K562 (cell line): ENCODE measurements at regions not wholly inside any gene's neighbourhood (a gene's known extent, or its start where the extent isn't known, plus 50 kb on each side); places are given as distances from the start of the nearest gene placed in this dataset.

Source experiments
- ATF4 ChIP-seq: fragments of 450-650 bp; formaldehyde crosslinking; IDR thresholded peaks from 2 replicates; pipeline ENCODE4 v1.4.0; 2022; ENCODE audit warnings: mild to moderate bottlenecking, moderate library complexity
- CTCF ChIP-seq, 3 experiments: IDR thresholded peaks in 2 of 3; conservative IDR thresholded peaks in 1 of 3; 2 replicates each; pipeline ENCODE4 v1.5.1; 2011 to 2012; ENCODE audit warnings: low read length in 3 of 3, mild to moderate bottlenecking in 3 of 3, control low read depth in 2 of 3, improper control_type of control experiment in 1 of 3, inconsistent platforms in 1 of 3, low read depth in 1 of 3, mixed read lengths in 1 of 3, moderate library complexity in 1 of 3; ENCODE audit not compliant: insufficient read depth in 2 of 3
- KLF6 ChIP-seq: fragments of 250-450 bp; sonication (Bioruptor Pico); IDR thresholded peaks from 2 replicates; pipeline ENCODE4 v1.4.0; 2020; ENCODE audit warnings: mild to moderate bottlenecking, moderate library complexity, borderline replicate concordance
- RUNX1 ChIP-seq: sonication (generic); IDR thresholded peaks from 2 replicates; pipeline ENCODE4 v1.6.1; 2016; ENCODE audit warnings: antibody characterized with exemption, low read depth
- ZFX ChIP-seq: sonication (generic); formaldehyde crosslinking; IDR thresholded peaks from 2 replicates; pipeline ENCODE4 v1.8.0; 2022; ENCODE audit warnings: mild to moderate bottlenecking, missing genetic modification reagents, moderate library complexity
- ZNF644 ChIP-seq: fragments of 200-800 bp; sonication (Bioruptor generic); IDR thresholded peaks from 2 replicates; pipeline ENCODE4 v1.6.1; 2016; ENCODE audit warnings: low read depth, missing genetic modification characterization, missing compliant biosample characterization
- TF ChIP-seq, protein P1 (sequence below), 3 experiments: fragments of 200-800 bp in 1 of 3; fragments of 250-450 bp in 1 of 3; fragments of 450-650 bp in 1 of 3; sonication (Bioruptor Pico) in 1 of 3; sonication (Bioruptor generic) in 1 of 3; formaldehyde crosslinking in 1 of 3; IDR thresholded peaks; 2 replicates each; pipeline versions ENCODE4 v1.6.1 to v1.8.0; 2016 to 2022; ENCODE audit warnings: mild to moderate bottlenecking in 2 of 3, missing genetic modification characterization in 2 of 3, missing compliant biosample characterization in 1 of 3, moderate library complexity in 1 of 3
- TF ChIP-seq, protein P2 (sequence below), 2 experiments: fragments of 450-650 bp; formaldehyde crosslinking in 1 of 2; IDR thresholded peaks; 2 replicates each; pipeline versions ENCODE4 v1.4.0 to v1.6.1; 2014 to 2020; ENCODE audit warnings: mild to moderate bottlenecking in 2 of 2, borderline replicate concordance in 1 of 2, low read depth in 1 of 2
- TF ChIP-seq, protein P3 (sequence below): IDR thresholded peaks from 2 replicates; pipeline ENCODE4 v1.6.1; 2011; ENCODE audit warnings: borderline replicate concordance, low read depth, mild to moderate bottlenecking, moderate library complexity, low read length; ENCODE audit not compliant: insufficient read depth, poor library complexity, severe bottlenecking

- TF ChIP-seq ZFX (CRISPR knock-in tag): no peak
- TF ChIP-seq, protein P1, sequence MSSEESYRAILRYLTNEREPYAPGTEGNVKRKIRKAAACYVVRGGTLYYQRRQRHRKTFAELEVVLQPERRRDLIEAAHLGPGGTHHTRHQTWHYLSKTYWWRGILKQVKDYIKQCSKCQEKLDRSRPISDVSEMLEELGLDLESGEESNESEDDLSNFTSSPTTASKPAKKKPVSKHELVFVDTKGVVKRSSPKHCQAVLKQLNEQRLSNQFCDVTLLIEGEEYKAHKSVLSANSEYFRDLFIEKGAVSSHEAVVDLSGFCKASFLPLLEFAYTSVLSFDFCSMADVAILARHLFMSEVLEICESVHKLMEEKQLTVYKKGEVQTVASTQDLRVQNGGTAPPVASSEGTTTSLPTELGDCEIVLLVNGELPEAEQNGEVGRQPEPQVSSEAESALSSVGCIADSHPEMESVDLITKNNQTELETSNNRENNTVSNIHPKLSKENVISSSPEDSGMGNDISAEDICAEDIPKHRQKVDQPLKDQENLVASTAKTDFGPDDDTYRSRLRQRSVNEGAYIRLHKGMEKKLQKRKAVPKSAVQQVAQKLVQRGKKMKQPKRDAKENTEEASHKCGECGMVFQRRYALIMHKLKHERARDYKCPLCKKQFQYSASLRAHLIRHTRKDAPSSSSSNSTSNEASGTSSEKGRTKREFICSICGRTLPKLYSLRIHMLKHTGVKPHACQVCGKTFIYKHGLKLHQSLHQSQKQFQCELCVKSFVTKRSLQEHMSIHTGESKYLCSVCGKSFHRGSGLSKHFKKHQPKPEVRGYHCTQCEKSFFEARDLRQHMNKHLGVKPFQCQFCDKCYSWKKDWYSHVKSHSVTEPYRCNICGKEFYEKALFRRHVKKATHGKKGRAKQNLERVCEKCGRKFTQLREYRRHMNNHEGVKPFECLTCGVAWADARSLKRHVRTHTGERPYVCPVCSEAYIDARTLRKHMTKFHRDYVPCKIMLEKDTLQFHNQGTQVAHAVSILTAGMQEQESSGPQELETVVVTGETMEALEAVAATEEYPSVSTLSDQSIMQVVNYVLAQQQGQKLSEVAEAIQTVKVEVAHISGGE (CRISPR knock-in tag; IDR thresholded peaks at IDR 0.05): no peak
- no peak for TF ChIP-seq ZNF644 (tag)
- TF ChIP-seq KLF6 (CRISPR knock-in tag): no peak
- TF ChIP-seq, protein P2, sequence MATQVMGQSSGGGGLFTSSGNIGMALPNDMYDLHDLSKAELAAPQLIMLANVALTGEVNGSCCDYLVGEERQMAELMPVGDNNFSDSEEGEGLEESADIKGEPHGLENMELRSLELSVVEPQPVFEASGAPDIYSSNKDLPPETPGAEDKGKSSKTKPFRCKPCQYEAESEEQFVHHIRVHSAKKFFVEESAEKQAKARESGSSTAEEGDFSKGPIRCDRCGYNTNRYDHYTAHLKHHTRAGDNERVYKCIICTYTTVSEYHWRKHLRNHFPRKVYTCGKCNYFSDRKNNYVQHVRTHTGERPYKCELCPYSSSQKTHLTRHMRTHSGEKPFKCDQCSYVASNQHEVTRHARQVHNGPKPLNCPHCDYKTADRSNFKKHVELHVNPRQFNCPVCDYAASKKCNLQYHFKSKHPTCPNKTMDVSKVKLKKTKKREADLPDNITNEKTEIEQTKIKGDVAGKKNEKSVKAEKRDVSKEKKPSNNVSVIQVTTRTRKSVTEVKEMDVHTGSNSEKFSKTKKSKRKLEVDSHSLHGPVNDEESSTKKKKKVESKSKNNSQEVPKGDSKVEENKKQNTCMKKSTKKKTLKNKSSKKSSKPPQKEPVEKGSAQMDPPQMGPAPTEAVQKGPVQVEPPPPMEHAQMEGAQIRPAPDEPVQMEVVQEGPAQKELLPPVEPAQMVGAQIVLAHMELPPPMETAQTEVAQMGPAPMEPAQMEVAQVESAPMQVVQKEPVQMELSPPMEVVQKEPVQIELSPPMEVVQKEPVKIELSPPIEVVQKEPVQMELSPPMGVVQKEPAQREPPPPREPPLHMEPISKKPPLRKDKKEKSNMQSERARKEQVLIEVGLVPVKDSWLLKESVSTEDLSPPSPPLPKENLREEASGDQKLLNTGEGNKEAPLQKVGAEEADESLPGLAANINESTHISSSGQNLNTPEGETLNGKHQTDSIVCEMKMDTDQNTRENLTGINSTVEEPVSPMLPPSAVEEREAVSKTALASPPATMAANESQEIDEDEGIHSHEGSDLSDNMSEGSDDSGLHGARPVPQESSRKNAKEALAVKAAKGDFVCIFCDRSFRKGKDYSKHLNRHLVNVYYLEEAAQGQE (IDR thresholded peaks at IDR 0.05; ENCODE audit: borderline replicate concordance): no peak
- TF ChIP-seq, protein P2 (CRISPR knock-in tag; IDR thresholded peaks at IDR 0.05; ENCODE audit: low read depth): no peak
- TF ChIP-seq CTCF (IDR thresholded peaks at IDR 0.05 in 2 of 3, conservative IDR thresholded peaks at IDR 0.05 in 1 of 3; ENCODE audit: insufficient read depth in 2 of 3, low read depth in 1 of 3, low read length in 3 of 3): no peak
- TF ChIP-seq RUNX1: no peak
- TF ChIP-seq, protein P3, sequence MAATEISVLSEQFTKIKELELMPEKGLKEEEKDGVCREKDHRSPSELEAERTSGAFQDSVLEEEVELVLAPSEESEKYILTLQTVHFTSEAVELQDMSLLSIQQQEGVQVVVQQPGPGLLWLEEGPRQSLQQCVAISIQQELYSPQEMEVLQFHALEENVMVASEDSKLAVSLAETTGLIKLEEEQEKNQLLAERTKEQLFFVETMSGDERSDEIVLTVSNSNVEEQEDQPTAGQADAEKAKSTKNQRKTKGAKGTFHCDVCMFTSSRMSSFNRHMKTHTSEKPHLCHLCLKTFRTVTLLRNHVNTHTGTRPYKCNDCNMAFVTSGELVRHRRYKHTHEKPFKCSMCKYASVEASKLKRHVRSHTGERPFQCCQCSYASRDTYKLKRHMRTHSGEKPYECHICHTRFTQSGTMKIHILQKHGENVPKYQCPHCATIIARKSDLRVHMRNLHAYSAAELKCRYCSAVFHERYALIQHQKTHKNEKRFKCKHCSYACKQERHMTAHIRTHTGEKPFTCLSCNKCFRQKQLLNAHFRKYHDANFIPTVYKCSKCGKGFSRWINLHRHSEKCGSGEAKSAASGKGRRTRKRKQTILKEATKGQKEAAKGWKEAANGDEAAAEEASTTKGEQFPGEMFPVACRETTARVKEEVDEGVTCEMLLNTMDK: no peak
- no peak for TF ChIP-seq ATF4
Observed at GRCh38 chr3:128551451-128551850, 58.5 kb upstream of the GATA2 start.
